Stomach (tissue), 4 donors: ENCODE measurements at regions not wholly inside any gene's neighbourhood (a gene's known extent, or its start where the extent isn't known, plus 50 kb on each side); places are given as distances from the start of the nearest gene placed in this dataset.

Experiments
- CTCF ChIP-seq, 7 experiments: fragments of 450-650 bp in 4 of 7; fragments of 200-600 bp in 3 of 7; sonication (generic) in 3 of 7; IDR thresholded peaks; one replicate each; pipeline ENCODE4 v1.5.1; 2016 to 2019; ENCODE audit warnings: antibody characterized with exemption in 7 of 7, control low read depth in 2 of 7, mild to moderate bottlenecking in 1 of 7
- POLR2A ChIP-seq, 4 donors: fragments of 450-650 bp; IDR thresholded peaks; one replicate each; pipeline ENCODE4 v1.6.1; 2016; ENCODE audit warnings: antibody characterized with exemption in 4 of 4, control low read depth in 2 of 4, mild to moderate bottlenecking in 1 of 4, moderate library complexity in 1 of 4

GRCh38 chr12:124667506-124668326, 100.3 kb upstream of the NCOR2 start:
- no peak for TF ChIP-seq POLR2A (IDR thresholded peaks at IDR 0.05)
- no peak for TF ChIP-seq CTCF (IDR thresholded peaks at IDR 0.05)
